GM12874 (cell line): ENCODE measurements at regions not wholly inside any gene's neighbourhood (a gene's known extent, or its start where the extent isn't known, plus 50 kb on each side); places are given as distances from the start of the nearest gene placed in this dataset.

ENCODE experiments used
- TF ChIP-seq, protein P1 (sequence below): IDR thresholded peaks from 2 replicates; pipeline ENCODE4 v1.5.1; 2011; ENCODE audit warnings: low read depth, mild to moderate bottlenecking, control low read depth, low read length, moderate library complexity; ENCODE audit not compliant: insufficient read depth

DNA sequence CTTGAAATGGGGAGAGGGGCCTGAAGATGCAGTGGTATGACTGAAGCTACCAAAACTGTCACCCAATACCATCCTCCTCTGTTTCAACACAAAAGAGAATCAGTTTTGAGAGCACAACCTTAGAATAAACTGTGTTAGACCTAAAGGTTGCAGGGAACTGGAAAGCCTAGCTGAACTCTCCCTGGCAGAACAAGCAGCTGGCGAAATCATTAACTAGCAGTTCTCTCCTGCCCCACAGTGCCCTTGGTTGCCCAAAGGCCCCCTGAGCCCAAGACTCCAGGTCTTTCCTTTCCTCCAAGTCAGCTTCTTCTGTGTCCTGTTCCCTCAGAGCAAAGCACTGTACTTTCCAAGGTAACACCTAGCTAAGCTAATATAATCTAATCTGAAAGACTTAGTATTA lies 135.4 kb upstream of the SLC30A5 start:
- TF ChIP-seq, protein P1, sequence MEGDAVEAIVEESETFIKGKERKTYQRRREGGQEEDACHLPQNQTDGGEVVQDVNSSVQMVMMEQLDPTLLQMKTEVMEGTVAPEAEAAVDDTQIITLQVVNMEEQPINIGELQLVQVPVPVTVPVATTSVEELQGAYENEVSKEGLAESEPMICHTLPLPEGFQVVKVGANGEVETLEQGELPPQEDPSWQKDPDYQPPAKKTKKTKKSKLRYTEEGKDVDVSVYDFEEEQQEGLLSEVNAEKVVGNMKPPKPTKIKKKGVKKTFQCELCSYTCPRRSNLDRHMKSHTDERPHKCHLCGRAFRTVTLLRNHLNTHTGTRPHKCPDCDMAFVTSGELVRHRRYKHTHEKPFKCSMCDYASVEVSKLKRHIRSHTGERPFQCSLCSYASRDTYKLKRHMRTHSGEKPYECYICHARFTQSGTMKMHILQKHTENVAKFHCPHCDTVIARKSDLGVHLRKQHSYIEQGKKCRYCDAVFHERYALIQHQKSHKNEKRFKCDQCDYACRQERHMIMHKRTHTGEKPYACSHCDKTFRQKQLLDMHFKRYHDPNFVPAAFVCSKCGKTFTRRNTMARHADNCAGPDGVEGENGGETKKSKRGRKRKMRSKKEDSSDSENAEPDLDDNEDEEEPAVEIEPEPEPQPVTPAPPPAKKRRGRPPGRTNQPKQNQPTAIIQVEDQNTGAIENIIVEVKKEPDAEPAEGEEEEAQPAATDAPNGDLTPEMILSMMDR = no peak

DNA sequence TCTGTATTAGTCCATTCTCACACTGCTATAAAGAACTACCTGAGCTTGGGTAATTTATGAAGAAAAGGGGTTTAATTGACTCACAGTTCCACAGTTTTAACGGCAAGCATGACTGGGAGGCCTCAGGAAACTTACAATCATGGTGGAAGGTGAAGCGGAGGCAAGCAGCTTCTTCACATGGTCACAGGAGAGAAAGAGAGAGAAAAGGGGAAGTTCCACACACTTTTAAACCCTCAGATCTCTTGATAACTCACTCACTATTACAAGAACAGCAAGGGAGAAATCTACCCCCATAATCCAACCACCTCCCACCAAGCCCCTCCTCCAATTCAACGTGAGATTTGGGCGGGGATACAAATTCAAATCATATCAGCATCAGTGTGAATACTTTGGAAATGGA lies 133.4 kb upstream of the SLC30A5 start:
- TF ChIP-seq, protein P1 = no peak

DNA sequence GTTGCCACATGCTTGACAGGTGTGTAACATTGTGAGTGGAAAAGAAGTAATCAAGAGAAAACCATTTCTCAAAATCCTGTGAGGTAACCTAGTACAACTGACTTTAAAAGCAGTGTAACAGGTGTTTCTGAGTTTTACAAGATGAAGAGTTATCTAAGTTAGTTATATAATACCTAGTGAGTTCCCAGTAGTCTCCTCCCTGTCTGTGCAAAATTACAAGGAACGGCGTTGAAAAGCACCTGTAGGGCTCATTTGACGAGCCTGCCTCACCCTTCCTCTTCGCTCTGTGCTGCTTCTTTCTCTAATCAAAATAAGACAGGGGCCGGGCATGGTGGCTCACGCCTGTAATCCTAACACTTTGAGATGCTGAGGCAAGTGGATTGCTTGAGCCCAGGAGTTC lies 132.9 kb upstream of the SLC30A5 start:
- TF ChIP-seq, protein P1 = no peak

DNA sequence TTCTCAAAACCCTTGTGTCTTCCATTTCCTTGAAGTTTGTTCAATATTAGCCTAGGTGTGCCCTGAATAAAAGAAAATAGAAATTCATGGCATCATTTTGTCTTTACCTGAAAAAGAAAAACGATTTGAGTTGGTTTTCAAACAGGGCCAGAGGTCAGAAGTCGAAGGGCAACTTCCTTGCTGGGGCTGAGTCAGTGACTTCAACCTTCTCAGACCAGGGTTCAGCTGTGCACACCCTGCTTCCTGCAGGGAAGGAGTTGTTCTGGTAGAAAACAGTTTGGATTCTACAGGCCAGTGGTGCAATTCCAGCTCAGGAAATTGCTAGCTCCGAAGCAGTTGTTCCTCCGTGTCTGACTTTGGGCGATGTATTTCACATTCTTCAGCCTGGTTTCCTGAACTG lies 132.1 kb upstream of the SLC30A5 start:
- TF ChIP-seq, protein P1 = no peak

DNA sequence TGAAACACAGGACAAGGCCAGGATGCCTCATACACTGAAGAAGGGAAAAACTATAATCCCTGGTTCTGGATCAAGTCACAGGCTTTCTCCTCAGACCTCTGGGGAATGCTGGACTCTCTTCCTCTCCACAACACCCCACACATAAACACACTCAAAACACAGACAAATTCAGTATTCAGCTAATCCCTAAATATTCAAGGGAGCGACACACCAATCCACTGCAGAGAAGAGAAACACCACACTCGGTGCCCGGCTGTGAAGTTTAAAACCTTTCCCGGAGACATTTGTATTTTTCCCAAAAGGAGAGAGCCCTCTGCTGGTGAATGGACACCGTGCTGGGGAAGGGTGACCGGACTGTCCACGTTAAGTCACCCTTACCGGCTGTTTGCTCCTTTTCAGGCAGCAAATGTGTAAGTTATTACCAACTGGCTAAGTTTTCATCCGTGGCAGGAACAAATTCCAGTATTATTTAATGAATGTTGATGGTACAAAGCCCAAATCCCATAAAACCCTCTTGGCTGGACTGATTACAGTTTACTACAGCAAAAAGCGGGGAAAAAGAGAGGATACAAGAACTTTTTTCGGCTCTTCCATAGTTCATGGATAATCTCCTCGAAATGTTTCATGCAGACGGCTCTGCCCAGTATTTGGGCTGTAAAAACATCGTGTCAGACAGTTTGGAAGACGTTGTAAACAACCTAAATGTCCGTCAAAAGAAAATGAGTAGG lies 130.9 kb upstream of the SLC30A5 start:
- TF ChIP-seq, protein P1 = peak; percentile 37

DNA sequence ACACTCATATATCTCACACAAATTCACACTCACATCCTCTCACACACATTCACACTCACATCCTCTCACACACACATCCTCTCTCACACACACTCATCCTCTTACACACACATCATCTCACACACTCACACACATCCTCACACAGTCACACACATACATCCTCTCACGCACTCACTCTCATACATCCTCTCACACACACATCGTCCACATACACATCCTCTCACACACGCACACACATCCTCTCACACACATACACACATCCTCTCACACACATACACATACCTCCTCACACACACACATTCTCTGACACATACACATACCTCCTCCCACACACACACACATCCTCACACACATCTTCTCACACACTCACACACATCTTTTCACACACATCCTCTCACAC lies 129.1 kb upstream of the SLC30A5 start:
- TF ChIP-seq, protein P1 = no peak

DNA sequence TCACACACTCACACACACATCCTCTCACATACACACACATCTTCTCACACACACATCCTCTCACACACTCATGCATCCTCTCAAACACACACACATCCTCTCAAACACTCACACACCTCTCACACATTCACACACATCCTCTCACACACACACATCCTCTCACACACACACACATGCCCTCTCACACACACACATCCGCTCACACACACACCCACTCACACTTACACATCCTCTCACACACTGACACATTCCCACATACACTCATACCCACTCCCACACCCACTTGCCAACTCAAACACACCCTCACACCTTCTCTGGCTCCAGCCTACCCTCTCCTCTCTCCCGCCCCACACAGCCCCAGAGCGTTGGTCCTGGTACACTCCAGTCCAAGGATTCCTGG lies 127.9 kb upstream of the SLC30A5 start:
- TF ChIP-seq, protein P1 = no peak
